ENCODE measurements at regions not wholly inside any gene's neighbourhood (a gene's known extent, or its start where the extent isn't known, plus 50 kb on each side); places are given as distances from the start of the nearest gene placed in this dataset.

- no peak overlapping the region for H3K27ac Mint-ChIP-seq
These were observed 178.8 kb downstream of the IGLL1 start for GRCh38 chr22:23401111-23401909.

GRCh38 chr22:23400286-23400981, 179.7 kb downstream of the IGLL1 start:
- no peak for DNase-seq (ENCODE audit: low spot score)
- no peaks in the 10 kb centered on the region for H3K4me1 Mint-ChIP-seq (ENCODE audit: low read depth in 2 of 2)
- ATAC-seq: no peak
- H3K27me3 Mint-ChIP-seq: no peaks in the 10 kb centered on the region
- H3K27ac Mint-ChIP-seq: no peak overlapping the region
- H3K4me3 Mint-ChIP-seq: no peak overlapping the region
- H3K36me3 Mint-ChIP-seq: no peaks in the 10 kb centered on the region
- no peaks in the 10 kb centered on the region for H3K9me3 Mint-ChIP-seq

More at GRCh38 chr22:23401111-23401909, 178.8 kb downstream of the IGLL1 start:
- ATAC-seq (no peak), DNase-seq (ENCODE audit: low spot score) (no peak)
- no peaks in the 10 kb centered on the region for H3K9me3 Mint-ChIP-seq
- H3K36me3 Mint-ChIP-seq: no peaks in the 10 kb centered on the region
- H3K4me1 Mint-ChIP-seq (ENCODE audit: low read depth in 2 of 2): no peaks in the 10 kb centered on the region
- H3K4me3 Mint-ChIP-seq: no peak overlapping the region
- H3K27me3 Mint-ChIP-seq: no peaks in the 10 kb centered on the region

- Mint-ChIP-seq H3K4me3 (no peak overlapping the region), H3K27me3 (no peaks in the 10 kb centered on the region), H3K27ac (no peak overlapping the region), H3K9me3 (no peaks in the 10 kb centered on the region), H3K4me1 (ENCODE audit: low read depth in 2 of 2) (no peaks in the 10 kb centered on the region), H3K36me3 (no peaks in the 10 kb centered on the region)
- ATAC-seq (no peak), DNase-seq (ENCODE audit: low spot score) (no peak)
These were observed 180.5 kb downstream of the IGLL1 start for GRCh38 chr22:23399367-23400285.

- Mint-ChIP-seq H3K36me3 (no peaks in the 10 kb centered on the region), H3K4me1 (ENCODE audit: low read depth in 2 of 2) (no peaks in the 10 kb centered on the region), H3K4me3 (no peak overlapping the region), H3K9me3 (no peaks in the 10 kb centered on the region), H3K27me3 (no peaks in the 10 kb centered on the region), H3K27ac (no peak overlapping the region)
- no peak for ATAC-seq
- no peak for DNase-seq (ENCODE audit: low spot score)
These were observed 181.3 kb downstream of the IGLL1 start for GRCh38 chr22:23398701-23399366.

GRCh38 chr22:23397613-23398567, 182.2 kb downstream of the IGLL1 start:
- DNase-seq (ENCODE audit: low spot score) (no peak), ATAC-seq (no peak)
- Mint-ChIP-seq H3K4me1 (ENCODE audit: low read depth in 2 of 2) (no peaks in the 10 kb centered on the region), H3K9me3 (no peaks in the 10 kb centered on the region), H3K36me3 (no peaks in the 10 kb centered on the region), H3K27me3 (no peaks in the 10 kb centered on the region), H3K4me3 (no peak overlapping the region), H3K27ac (no peak overlapping the region)

GRCh38 chr22:23397008-23397612, 183.0 kb downstream of the IGLL1 start:
- DNase-seq (ENCODE audit: low spot score) (no peak), ATAC-seq (no peak)
- no peak overlapping the region for H3K4me3 Mint-ChIP-seq
- H3K36me3 Mint-ChIP-seq: no peaks in the 10 kb centered on the region
- no peaks in the 10 kb centered on the region for H3K4me1 Mint-ChIP-seq (ENCODE audit: low read depth in 2 of 2)
- H3K9me3 Mint-ChIP-seq: no peaks in the 10 kb centered on the region
- no peak overlapping the region for H3K27ac Mint-ChIP-seq
- H3K27me3 Mint-ChIP-seq: no peaks in the 10 kb centered on the region

GRCh38 chr22:23396362-23397007, 183.6 kb downstream of the IGLL1 start:
- Mint-ChIP-seq H3K4me1 (ENCODE audit: low read depth in 2 of 2) (no peaks in the 10 kb centered on the region), H3K27me3 (no peaks in the 10 kb centered on the region), H3K36me3 (no peaks in the 10 kb centered on the region), H3K4me3 (no peak overlapping the region), H3K27ac (no peak overlapping the region), H3K9me3 (no peaks in the 10 kb centered on the region)
- no peak for DNase-seq (ENCODE audit: low spot score)
- peak in 1 of 2 donors; percentile 13 for ATAC-seq

- no peaks in the 10 kb centered on the region for H3K36me3 Mint-ChIP-seq
- H3K9me3 Mint-ChIP-seq: no peaks in the 10 kb centered on the region
- DNase-seq (ENCODE audit: low spot score) (no peak), ATAC-seq (no peak)
- no peak overlapping the region for H3K4me3 Mint-ChIP-seq
- H3K4me1 Mint-ChIP-seq (ENCODE audit: low read depth in 2 of 2): no peaks in the 10 kb centered on the region
- no peak overlapping the region for H3K27ac Mint-ChIP-seq
- no peaks in the 10 kb centered on the region for H3K27me3 Mint-ChIP-seq
These were observed 184.3 kb downstream of the IGLL1 start for GRCh38 chr22:23395530-23396361.

GRCh38 chr22:23394525-23395326, 185.4 kb downstream of the IGLL1 start:
- Mint-ChIP-seq H3K27ac (no peak overlapping the region), H3K4me3 (no peak overlapping the region), H3K36me3 (no peaks in the 10 kb centered on the region), H3K4me1 (ENCODE audit: low read depth in 2 of 2) (no peaks in the 10 kb centered on the region), H3K27me3 (no peaks in the 10 kb centered on the region), H3K9me3 (no peaks in the 10 kb centered on the region)
- no peak for ATAC-seq
- DNase-seq (ENCODE audit: low spot score): no peak

- Mint-ChIP-seq H3K4me1 (ENCODE audit: low read depth in 2 of 2) (no peaks in the 10 kb centered on the region), H3K4me3 (no peak overlapping the region), H3K9me3 (no peaks in the 10 kb centered on the region), H3K36me3 (no peaks in the 10 kb centered on the region), H3K27me3 (no peaks in the 10 kb centered on the region), H3K27ac (no peak overlapping the region)
- DNase-seq (ENCODE audit: low spot score) (no peak), ATAC-seq (no peak)
These were observed 186.3 kb downstream of the IGLL1 start for GRCh38 chr22:23393721-23394320.

All from natural killer cell treated with Interleukin-12 subunit alpha and Interleukin-12 subunit beta and Interleukin-15 and Interleukin-18, amount 100 ng/mL, for 72 hours (primary cell).